WTC11 (cell line): ENCODE measurements at regions not wholly inside any gene's neighbourhood (a gene's known extent, or its start where the extent isn't known, plus 50 kb on each side); places are given as distances from the start of the nearest gene placed in this dataset.

Experiments used
- ATAC-seq: fragments of 200-7000 bp; cut with Tn5 transposase; 2 replicates; pipeline ENCODE4 v1.10.0; 2021; ENCODE audit warnings: mild to moderate bottlenecking, moderate library complexity
- CTCF ChIA-PET: fragments of 300-600 bp; sonication (Branson Sonifier 250); formaldehyde crosslinking; loops from one replicate; lab custom pipeline; 2021; ENCODE audit warnings: antibody characterized with exemption; lab: Charles Lee
- POLR2A ChIA-PET: fragments of 350-600 bp; sonication (Branson Sonifier 250); formaldehyde crosslinking; loops from one replicate; lab custom pipeline; 2021; ENCODE audit warnings: antibody characterized with exemption; lab: Charles Lee
- DNase-seq: peaks from one replicate; pipeline ENCODE4 v3.0.0; 2021; ENCODE audit warnings: low spot score
- H3K27ac Mint-ChIP-seq: 2 replicates; pipeline ENCODE4 v1.8.0; 2021; ENCODE audit warnings: mixed read lengths
- H3K27me3 Mint-ChIP-seq: 2 replicates; pipeline ENCODE4 v1.8.0; 2021; ENCODE audit warnings: low read depth, mild to moderate bottlenecking, moderate library complexity, mixed read lengths
- H3K36me3 Mint-ChIP-seq: 2 replicates; pipeline ENCODE4 v1.8.0; 2021; ENCODE audit warnings: mixed read lengths
- H3K4me1 Mint-ChIP-seq: 2 replicates; pipeline ENCODE4 v1.8.0; 2022; ENCODE audit warnings: mixed read lengths
- H3K4me3 Mint-ChIP-seq: 2 replicates; pipeline ENCODE4 v1.8.0; 2021; ENCODE audit warnings: mild to moderate bottlenecking, moderate library complexity, mixed read lengths
- H3K9me3 Mint-ChIP-seq: 2 replicates; pipeline ENCODE4 v1.8.0; 2021; ENCODE audit warnings: mixed read lengths
- ARID4B ChIP-seq: sonication (generic); formaldehyde crosslinking; IDR thresholded peaks from 2 replicates; pipeline ENCODE4 v1.8.0; 2023; ENCODE audit warnings: missing genetic modification reagents, mild to moderate bottlenecking, borderline replicate concordance
- CBFB ChIP-seq: sonication (generic); formaldehyde crosslinking; IDR thresholded peaks from 2 replicates; pipeline ENCODE4 v1.8.1; 2022; ENCODE audit warnings: mild to moderate bottlenecking, low read depth, missing genetic modification reagents
- CDX4 ChIP-seq: fragments of 250-450 bp; sonication (Bioruptor Pico); IDR thresholded peaks from 2 replicates; pipeline ENCODE4 v1.9.0; 2021; ENCODE audit warnings: moderate library complexity, mild to moderate bottlenecking, inconsistent platforms, borderline replicate concordance
- E2F4 ChIP-seq: sonication (generic); formaldehyde crosslinking; IDR thresholded peaks from 2 replicates; pipeline ENCODE4 v1.8.1; 2022; ENCODE audit warnings: low read depth, mild to moderate bottlenecking, moderate library complexity, missing genetic modification reagents, borderline replicate concordance
- FOXP1 ChIP-seq: sonication (generic); formaldehyde crosslinking; IDR thresholded peaks from 2 replicates; pipeline ENCODE4 v1.8.0; 2022; ENCODE audit warnings: missing genetic modification reagents, mild to moderate bottlenecking, moderate library complexity, borderline replicate concordance
- GTF2I ChIP-seq: fragments of 250-450 bp; sonication (Bioruptor Pico); conservative IDR thresholded peaks from 2 replicates; pipeline ENCODE4 v1.4.0; 2021; ENCODE audit warnings: mild to moderate bottlenecking
- IRF1 ChIP-seq: sonication (generic); formaldehyde crosslinking; IDR thresholded peaks from 2 replicates; pipeline ENCODE4 v1.8.0; 2023; ENCODE audit warnings: missing genetic modification reagents
- IRF2 ChIP-seq: sonication (generic); formaldehyde crosslinking; IDR thresholded peaks from 2 replicates; pipeline ENCODE4 v1.8.0; 2022; ENCODE audit warnings: low read depth, missing genetic modification reagents, borderline replicate concordance
- KAT7 ChIP-seq: sonication (generic); formaldehyde crosslinking; IDR thresholded peaks from 2 replicates; pipeline ENCODE4 v1.8.1; 2023; ENCODE audit warnings: missing genetic modification reagents, mild to moderate bottlenecking, borderline replicate concordance
- MXD4 ChIP-seq: fragments of 250-450 bp; sonication (Bioruptor Pico); IDR thresholded peaks from 2 replicates; pipeline ENCODE4 v1.8.0; 2021; ENCODE audit warnings: mild to moderate bottlenecking, moderate library complexity, borderline replicate concordance
- NR1H2 ChIP-seq: sonication (generic); formaldehyde crosslinking; IDR thresholded peaks from 2 replicates; pipeline ENCODE4 v1.9.0; 2021; ENCODE audit warnings: mild to moderate bottlenecking, moderate library complexity, missing genetic modification reagents
- NR3C1 ChIP-seq: sonication (generic); formaldehyde crosslinking; conservative IDR thresholded peaks from 2 replicates; pipeline ENCODE4 v1.8.1; 2023; ENCODE audit warnings: low read depth, mild to moderate bottlenecking, missing genetic modification reagents
- SOX15 ChIP-seq: fragments of 250-450 bp; sonication (Bioruptor Pico); IDR thresholded peaks from 2 replicates; pipeline ENCODE4 v1.9.0; 2021; ENCODE audit warnings: mild to moderate bottlenecking
- SP1 ChIP-seq: sonication (generic); formaldehyde crosslinking; conservative IDR thresholded peaks from 2 replicates; pipeline ENCODE4 v1.8.1; 2022; ENCODE audit warnings: missing genetic modification reagents
- USF2 ChIP-seq: sonication (generic); formaldehyde crosslinking; IDR thresholded peaks from 2 replicates; pipeline ENCODE4 v1.8.1; 2023; ENCODE audit warnings: mild to moderate bottlenecking, missing genetic modification reagents, moderate library complexity
- ZNF138 ChIP-seq: sonication (generic); formaldehyde crosslinking; conservative IDR thresholded peaks from 2 replicates; pipeline ENCODE4 v1.8.1; 2022; ENCODE audit warnings: mild to moderate bottlenecking, moderate library complexity, missing genetic modification reagents
- ZNF317 ChIP-seq: sonication (generic); formaldehyde crosslinking; IDR thresholded peaks from 2 replicates; pipeline ENCODE4 v1.8.1; 2023; ENCODE audit warnings: low read depth, mild to moderate bottlenecking, moderate library complexity, missing genetic modification reagents, borderline replicate concordance
- ZNF416 ChIP-seq: fragments of 250-450 bp; sonication (Bioruptor Pico); IDR thresholded peaks from 2 replicates; pipeline ENCODE4 v1.9.0; 2021; ENCODE audit warnings: mild to moderate bottlenecking, inconsistent platforms
- ZNF532 ChIP-seq: fragments of 250-450 bp; sonication (Bioruptor Pico); IDR thresholded peaks from 2 replicates; pipeline ENCODE4 v1.9.0; 2021; ENCODE audit warnings: mild to moderate bottlenecking, borderline replicate concordance

- TF ChIP-seq USF2 (CRISPR knock-in tag) (no peak), GTF2I (CRISPR knock-in tag) (no peak), SOX15 (CRISPR knock-in tag) (no peak), SP1 (CRISPR knock-in tag) (no peak), ZNF138 (CRISPR knock-in tag) (no peak), NR3C1 (CRISPR knock-in tag) (no peak)
These were observed 346.3 kb downstream of the SHANK2 start (continued) for GRCh38 chr11:70906101-70906500.

GRCh38 chr11:70908223-70908622 lies 344.2 kb downstream of the SHANK2 start:
- Mint-ChIP-seq H3K9me3 (no peaks in the 10 kb centered on the region; the same call in 1 of the 2 replicates), H3K36me3 (no peaks in the 10 kb centered on the region), H3K4me1 (peaks cover 7% of the 10 kb centered on the region), H3K27ac (peak overlapping the region; percentile 11; the same call in 1 of the 2 replicates), H3K27me3 (no peaks in the 10 kb centered on the region), H3K4me3 (no peak overlapping the region)
- DNase-seq (no peak), ATAC-seq (no peak)
- no peak for TF ChIP-seq E2F4 (CRISPR knock-in tag)
- no peak for TF ChIP-seq FOXP1 (CRISPR knock-in tag)
- no peak for TF ChIP-seq ZNF532 (CRISPR knock-in tag)
- TF ChIP-seq KAT7 (CRISPR knock-in tag): no peak
- no peak for TF ChIP-seq IRF1 (CRISPR knock-in tag)
- no peak for TF ChIP-seq SOX15 (CRISPR knock-in tag)
- TF ChIP-seq MXD4: no peak
- no peak for TF ChIP-seq CBFB (CRISPR knock-in tag)
- no peak for TF ChIP-seq NR1H2 (CRISPR knock-in tag)
- no peak for TF ChIP-seq CDX4 (CRISPR knock-in tag)
- no peak for TF ChIP-seq IRF2 (CRISPR knock-in tag)
- no peak for TF ChIP-seq ZNF317 (CRISPR knock-in tag)
- TF ChIP-seq ZNF416 (CRISPR knock-in tag): no peak
- no peak for TF ChIP-seq ARID4B (CRISPR knock-in tag)
- ChIA-PET CTCF (no interaction called here), POLR2A (no interaction called here)
